ENCODE measurements at regions not wholly inside any gene's neighbourhood (a gene's known extent, or its start where the extent isn't known, plus 50 kb on each side); places are given as distances from the start of the nearest gene placed in this dataset.

GRCh38 chr1:78369546-78369945 is 121.2 kb upstream of the PTGFR start:
- no peak for DNase-seq

DNA sequence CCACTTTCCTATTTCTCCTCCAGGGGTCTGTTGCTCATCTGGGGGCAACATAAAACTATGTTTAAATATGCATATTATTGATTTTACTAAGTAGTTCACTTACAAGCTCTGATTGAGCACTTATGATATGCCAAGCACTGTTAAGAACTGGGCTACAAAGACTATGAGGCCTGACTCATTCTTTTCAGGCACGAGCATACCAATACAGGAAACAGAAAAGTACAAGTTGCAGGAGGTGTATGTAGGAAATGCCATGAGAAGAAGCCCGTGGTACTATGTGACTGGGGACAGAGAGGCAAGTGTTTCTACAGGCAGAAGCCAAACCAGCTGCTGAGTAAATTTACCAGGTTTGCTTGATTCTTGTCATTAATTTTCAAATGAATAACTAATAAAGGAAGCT is 120.4 kb upstream of the PTGFR start:
- no peak for DNase-seq

DNA sequence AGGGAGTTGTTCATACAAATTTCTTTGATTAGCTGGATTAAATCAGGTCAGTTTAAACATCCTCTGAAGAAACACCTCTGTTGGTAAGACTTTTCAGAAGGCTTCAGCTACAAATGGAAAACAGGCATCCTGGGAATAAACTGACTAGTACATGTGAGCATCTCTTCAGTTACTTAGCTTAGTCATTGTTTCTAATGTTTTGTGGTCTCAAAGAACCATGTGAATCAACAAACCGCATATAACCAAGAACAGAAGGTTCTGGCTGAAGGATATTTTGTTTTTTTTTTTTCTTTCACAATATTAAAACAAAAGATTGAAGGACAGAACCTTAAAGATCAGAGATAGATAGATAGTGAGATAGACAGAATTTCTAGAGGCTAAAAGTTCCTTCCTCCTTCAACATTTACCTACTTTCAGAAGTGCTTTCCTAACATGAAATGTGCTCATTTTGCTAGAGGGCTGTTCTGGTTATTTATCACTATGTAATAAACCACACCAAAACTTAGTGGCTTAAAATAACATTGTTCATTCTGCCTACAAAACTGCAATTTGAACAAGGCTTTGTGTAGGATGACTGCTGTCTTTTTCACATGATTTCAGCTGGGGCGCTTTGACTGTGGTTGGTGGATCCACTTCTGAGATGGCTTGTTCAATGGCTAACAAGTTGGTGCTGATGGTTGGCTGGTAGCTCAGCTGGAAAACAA is 119.8 kb upstream of the PTGFR start:
- DNase-seq: no peak

DNA sequence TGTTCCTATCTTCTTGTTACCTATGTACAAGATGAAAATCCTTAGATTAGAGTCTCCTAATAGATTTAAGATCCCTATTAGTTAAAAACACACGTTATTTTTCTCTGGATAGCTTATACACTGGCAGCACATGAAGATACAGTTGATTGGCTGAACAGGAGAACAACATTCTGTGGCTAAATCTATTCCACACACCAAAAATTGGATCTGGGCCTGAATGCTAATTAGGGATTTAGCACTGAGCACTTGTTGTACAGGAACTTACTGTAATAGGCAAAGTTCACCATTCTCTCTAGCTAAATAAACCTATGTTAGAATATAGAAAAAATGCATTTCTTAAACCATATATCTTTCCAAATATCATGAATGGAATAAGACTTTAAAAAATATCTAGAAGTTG is 117.1 kb upstream of the PTGFR start:
- DNase-seq: no peak

GRCh38 chr1:78375996-78376395 is 114.8 kb upstream of the PTGFR start:
- DNase-seq: no peak

GRCh38 chr1:78377356-78377928 is 113.3 kb upstream of the PTGFR start:
- DNase-seq: no peak

DNA sequence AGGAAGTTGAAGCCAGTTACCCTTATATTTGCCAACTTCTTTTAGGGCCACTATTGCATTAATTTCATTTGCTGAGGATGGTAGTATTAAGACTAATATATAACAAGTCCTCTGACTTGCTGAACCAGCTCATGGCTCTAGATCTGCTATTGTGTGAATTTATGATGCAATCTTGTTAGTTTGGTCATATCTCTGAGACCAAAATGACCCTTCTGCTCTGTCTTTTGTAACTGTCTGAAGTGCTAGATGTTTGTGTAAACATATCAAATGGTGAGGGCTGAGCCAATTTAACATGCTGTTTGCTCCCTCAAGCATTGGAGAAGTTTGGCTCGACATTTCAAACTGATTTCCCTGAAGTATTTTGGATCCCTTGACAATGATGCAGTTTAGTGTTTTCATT is 106.9 kb upstream of the PTGFR start:
- DNase-seq: no peak

- no peak for DNase-seq
Observed at GRCh38 chr1:78385744-78386462, 104.9 kb upstream of the PTGFR start.

GRCh38 chr1:78387201-78387600 is 103.6 kb upstream of the PTGFR start:
- DNase-seq: no peak

GRCh38 chr1:78387871-78388270 is 102.9 kb upstream of the PTGFR start:
- no peak for DNase-seq

DNA sequence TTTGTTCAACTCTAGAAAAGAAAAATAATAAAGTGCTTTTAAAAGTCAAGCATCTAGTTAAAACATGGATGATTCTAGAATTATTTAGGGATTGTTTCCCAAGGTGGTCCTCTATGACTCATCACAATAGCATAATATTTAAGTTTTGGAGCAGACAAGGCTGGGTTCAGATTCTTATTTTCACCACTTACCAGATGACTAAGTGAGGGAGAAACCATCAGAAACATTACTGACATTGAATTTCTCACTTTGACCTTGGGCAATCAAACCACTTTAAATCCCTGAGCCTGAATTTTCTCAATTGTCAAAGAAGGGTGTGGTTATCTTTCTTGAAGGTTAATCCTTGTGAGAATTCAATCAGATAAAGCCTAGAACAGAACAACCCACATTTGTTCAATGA is 102.5 kb upstream of the PTGFR start:
- no peak for DNase-seq

DNA sequence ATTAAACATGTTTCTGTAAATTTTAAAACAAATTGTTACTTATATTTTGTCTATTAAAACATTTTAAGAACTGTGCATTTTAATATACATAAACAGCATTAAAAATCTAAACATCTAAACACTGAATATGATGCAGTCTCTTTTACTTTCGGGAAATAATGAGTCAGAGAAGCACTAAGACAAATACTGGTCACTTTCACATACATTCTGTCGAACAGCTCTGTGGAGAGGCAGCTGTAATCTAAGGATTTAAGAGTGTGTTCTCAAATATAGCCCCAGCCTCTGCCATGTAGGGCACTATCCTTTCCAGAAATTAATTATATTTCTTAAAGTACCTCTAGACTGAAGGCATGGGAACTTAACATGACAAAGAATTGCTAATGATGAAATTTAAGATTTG is 89.6 kb upstream of the PTGFR start:
- no peak for DNase-seq

DNA sequence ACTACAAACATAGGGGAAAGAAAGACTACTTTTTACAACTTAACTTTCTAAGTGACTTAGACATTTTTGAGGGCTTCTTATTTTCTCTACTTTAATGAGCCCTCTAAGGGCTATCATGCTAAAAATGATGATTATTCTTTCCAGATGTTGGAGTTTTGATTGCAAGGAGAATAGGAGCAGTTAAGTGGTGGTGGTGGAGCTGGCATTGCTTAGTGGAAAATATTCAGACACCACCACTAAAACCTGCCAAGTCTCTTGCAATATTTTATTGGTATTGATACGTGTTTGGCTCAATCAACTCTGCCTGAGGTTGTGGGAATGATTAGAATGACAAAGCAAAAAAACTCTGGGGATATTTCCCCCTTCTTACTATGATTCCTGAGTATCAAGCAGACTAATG is 82.6 kb upstream of the PTGFR start:
- DNase-seq: no peak

- no peak for DNase-seq
Observed at GRCh38 chr1:78408810-78409209, 82.0 kb upstream of the PTGFR start.

- no peak for DNase-seq
Observed at GRCh38 chr1:78410643-78411042, 80.1 kb upstream of the PTGFR start.

- no peak for DNase-seq
Observed at GRCh38 chr1:78411707-78412106, 79.1 kb upstream of the PTGFR start.

GRCh38 chr1:78415165-78415564 is 75.6 kb upstream of the PTGFR start:
- no peak for DNase-seq

DNA sequence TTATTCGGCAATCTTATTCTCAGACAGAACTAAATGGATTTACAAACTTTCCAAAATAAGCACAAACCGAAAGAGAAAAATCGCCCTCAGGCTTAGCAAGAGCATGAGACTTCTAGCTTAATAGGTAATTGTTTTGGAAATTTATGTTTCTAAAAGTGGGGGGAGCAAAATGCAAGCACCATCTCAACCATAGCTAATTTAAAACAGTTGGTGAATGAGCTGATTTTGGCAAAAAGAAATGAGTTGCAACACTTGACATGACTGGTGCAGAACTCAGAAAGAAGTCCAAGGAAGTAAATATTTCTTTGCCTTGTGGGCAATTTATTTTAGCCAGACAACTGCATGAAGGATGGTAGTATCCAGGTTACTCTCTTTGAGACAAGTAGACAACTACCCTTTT is 71.5 kb upstream of the PTGFR start:
- DNase-seq: no peak

DNA sequence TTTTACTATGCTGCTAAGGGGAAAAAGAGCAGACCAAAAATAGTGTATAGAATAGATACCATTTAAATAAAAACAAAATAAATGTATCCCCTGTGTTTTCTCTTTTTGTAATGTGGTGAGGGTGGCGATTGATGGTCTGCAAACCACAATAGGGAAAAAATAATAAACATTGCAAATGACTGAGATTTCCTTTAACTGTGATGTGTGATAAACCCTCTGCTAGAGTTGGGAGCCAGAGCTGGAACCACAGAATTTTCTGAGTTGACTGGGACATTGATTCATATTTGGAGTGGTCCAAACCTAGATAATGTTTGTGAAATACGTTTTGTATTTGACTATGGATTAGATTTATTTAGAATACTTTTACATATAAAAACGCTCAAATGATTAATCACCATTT is 70.6 kb upstream of the PTGFR start:
- no peak for DNase-seq

DNA sequence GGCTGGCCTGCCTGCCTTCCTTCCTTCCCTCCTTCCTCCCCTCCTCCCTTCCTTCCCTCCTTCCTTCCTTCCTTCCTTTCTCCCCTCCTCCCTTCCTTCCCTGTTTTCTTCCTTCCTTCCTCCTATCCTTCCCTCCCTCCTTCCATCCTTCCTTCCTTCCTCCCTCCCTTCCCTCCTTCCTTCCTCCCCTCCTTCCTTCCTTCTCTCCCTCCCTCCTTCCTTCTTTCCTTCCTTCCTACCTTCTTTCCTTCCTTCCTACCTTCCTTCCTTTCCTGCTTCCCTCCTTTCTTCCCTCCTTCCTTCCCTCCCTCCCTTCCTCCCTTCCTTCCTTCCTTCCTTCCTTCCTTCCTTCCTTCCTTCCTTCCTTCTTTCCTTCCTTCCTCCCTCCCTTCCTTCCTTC is 70.1 kb upstream of the PTGFR start:
- no peak for DNase-seq

DNA sequence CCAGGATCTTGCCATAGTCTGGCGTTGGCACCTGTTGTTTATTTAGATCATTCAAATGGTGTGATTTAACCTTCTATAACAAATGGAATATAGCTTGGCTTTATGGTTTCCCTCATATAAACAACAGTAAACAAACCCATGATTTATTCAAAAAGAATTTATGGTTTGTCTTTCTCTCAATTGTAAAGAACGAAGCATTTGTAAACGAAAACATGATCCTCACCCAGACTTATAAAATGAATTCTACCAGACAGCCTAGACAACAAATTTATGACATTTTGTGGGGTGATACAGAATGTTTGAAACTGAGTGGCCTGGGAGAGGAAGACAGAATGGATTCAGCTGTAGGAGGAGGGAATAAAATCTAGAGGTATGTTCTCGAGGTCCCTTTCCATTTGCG is 66.1 kb upstream of the PTGFR start:
- DNase-seq: no peak

DNA sequence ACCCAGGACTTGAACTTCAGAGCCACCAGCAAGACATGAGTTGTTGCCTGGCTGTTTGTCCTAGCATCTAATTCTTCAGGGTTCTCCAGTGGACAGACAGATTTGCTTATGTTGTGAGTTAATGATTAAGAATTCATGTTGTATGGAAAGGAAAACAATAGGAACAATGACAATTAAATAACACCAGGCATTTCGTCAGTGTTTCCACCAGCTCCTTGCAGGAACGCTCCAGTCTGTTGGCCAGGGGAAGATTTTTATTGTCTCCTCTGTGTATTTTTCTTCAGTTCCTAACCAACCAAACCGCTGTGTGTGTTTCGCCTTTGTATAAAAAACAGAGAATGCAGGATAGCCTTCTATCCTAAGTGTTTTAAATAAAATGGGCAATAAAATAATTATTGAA is 64.4 kb upstream of the PTGFR start:
- DNase-seq: no peak

DNA sequence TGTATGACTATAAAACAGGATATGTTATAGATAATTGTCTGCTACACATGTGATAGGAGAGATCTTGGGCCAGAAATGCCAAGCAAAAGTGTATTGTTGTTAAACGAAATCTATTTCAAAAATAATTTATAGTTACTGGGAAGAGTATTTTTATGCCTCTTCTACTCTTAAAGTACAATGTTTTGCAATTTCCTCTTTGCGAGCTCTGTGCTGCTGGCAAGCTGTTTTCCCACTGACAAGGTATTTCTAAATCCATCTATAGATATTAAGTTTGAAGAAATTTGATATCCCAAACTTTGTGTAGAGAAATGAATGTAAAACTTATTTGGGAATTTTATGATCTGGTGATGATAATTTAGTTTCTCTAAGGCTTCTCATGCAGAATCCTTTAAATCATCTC is 63.3 kb upstream of the PTGFR start:
- no peak for DNase-seq

DNA sequence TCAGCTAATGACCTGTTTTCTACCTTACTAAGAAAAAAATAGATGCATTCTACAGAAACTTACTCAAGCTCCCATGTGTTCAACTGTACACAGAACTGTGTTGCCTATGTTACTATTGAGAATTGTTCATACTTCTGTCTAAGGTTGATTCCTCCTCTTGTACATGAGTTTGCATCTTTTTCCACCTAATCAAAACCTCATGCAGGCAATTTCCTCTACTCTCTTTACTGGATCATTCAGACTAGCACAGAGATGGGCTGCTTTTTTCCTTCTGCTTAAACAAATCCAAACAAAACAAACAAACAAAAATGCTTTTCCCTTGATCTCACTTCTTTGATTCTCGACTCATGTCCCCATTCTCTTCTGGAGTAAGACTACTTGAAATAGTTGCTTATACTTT is 58.8 kb upstream of the PTGFR start:
- no peak for DNase-seq

- DNase-seq: no peak
Observed at GRCh38 chr1:78434351-78434750, 56.4 kb upstream of the PTGFR start.
